GM18861 (cell line): ENCODE measurements at regions not wholly inside any gene's neighbourhood (a gene's known extent, or its start where the extent isn't known, plus 50 kb on each side); places are given as distances from the start of the nearest gene placed in this dataset.
"Not testable (repeated sequence)": the region's sequence is repeated elsewhere in the genome, so short reads cannot be mapped to it uniquely, and the experiment has no call there.

ENCODE experiments used
- ATAC-seq: cut with Tn5 transposase; IDR thresholded peaks from one replicate; pipeline ENCODE4 v1.9.1; 2021; ENCODE audit not compliant: unreplicated experiment

GRCh38 chr4:100657187-100657586 lies 139.4 kb upstream of the EMCN start:
- ATAC-seq: no peak

GRCh38 chr4:100651499-100652175 lies 133.8 kb upstream of the EMCN start:
- ATAC-seq: no peak

- ATAC-seq: no peak
These were observed 131.6 kb upstream of the EMCN start for GRCh38 chr4:100649417-100649816.

GRCh38 chr4:100644150-100644549 lies 126.3 kb upstream of the EMCN start:
- ATAC-seq: no peak

GRCh38 chr4:100641336-100641735 lies 123.5 kb upstream of the EMCN start:
- ATAC-seq: no peak

GRCh38 chr4:100635899-100636298 lies 118.1 kb upstream of the EMCN start:
- no peak for ATAC-seq

- ATAC-seq: no peak
These were observed 115.4 kb upstream of the EMCN start for GRCh38 chr4:100633269-100633668.

GRCh38 chr4:100632163-100632562 lies 114.3 kb upstream of the EMCN start:
- ATAC-seq: no peak

- no peak for ATAC-seq
These were observed 113.6 kb upstream of the EMCN start for GRCh38 chr4:100631281-100631968.

- ATAC-seq: no peak
These were observed 112.5 kb upstream of the EMCN start for GRCh38 chr4:100630341-100630740.

- ATAC-seq: no peak
These were observed 92.0 kb upstream of the EMCN start for GRCh38 chr4:100609810-100610209.

- not testable (repeated sequence) for ATAC-seq
These were observed 90.8 kb upstream of the EMCN start for GRCh38 chr4:100608651-100609050.

GRCh38 chr4:100605144-100605543 lies 87.3 kb upstream of the EMCN start:
- ATAC-seq: no peak

GRCh38 chr4:100593935-100594334 lies 76.1 kb upstream of the EMCN start:
- ATAC-seq: no peak

GRCh38 chr4:100591161-100591876 lies 73.5 kb upstream of the EMCN start:
- ATAC-seq: no peak

- ATAC-seq: no peak
These were observed 72.5 kb upstream of the EMCN start for GRCh38 chr4:100590325-100590724.

- no peak for ATAC-seq
These were observed 70.3 kb upstream of the EMCN start for GRCh38 chr4:100588076-100588475.

GRCh38 chr4:100582146-100582545 lies 64.3 kb upstream of the EMCN start:
- ATAC-seq: no peak

GRCh38 chr4:100581337-100581736 lies 63.5 kb upstream of the EMCN start:
- no peak for ATAC-seq

- no peak for ATAC-seq
These were observed 58.7 kb upstream of the EMCN start for GRCh38 chr4:100576570-100576969.

GRCh38 chr4:100574607-100575006 lies 56.8 kb upstream of the EMCN start:
- no peak for ATAC-seq

- ATAC-seq: no peak
These were observed 51.4 kb upstream of the EMCN start for GRCh38 chr4:100569196-100569595.
